Neural cell (in vitro differentiated cells): ENCODE measurements at regions not wholly inside any gene's neighbourhood (a gene's known extent, or its start where the extent isn't known, plus 50 kb on each side); places are given as distances from the start of the nearest gene placed in this dataset.

Experiments
- CTCF ChIP-seq: fragments of 450-650 bp; IDR thresholded peaks from 2 replicates; pipeline ENCODE4 v1.5.1; 2014; ENCODE audit warnings: antibody characterized with exemption, mild to moderate bottlenecking, moderate library complexity; ENCODE audit not compliant: poor library complexity, severe bottlenecking
- EZH2 ChIP-seq: fragments of 200-600, 300-800 bp; shearing (Covaris generic), sonication (generic); IDR thresholded peaks from 2 replicates; pipeline ENCODE4 v1.6.1; 2014; ENCODE audit warnings: antibody characterized with exemption, low read length, borderline replicate concordance, mild to moderate bottlenecking; ENCODE audit not compliant: insufficient read depth, poor library complexity, severe bottlenecking
- POLR2AphosphoS5 ChIP-seq: IDR thresholded peaks from 2 replicates; pipeline ENCODE4 v1.6.1; 2012
- RAD21 ChIP-seq: fragments of 450-650 bp; conservative IDR thresholded peaks from 2 replicates; pipeline ENCODE4 v1.6.1; 2014; ENCODE audit warnings: antibody characterized with exemption, mild to moderate bottlenecking, moderate library complexity

GRCh38 chr12:32995623-32996022 is 99.0 kb upstream of the PKP2 start:
- TF ChIP-seq POLR2AphosphoS5 (no peak), CTCF (no peak), EZH2 (no peak), RAD21 (no peak)
